SJSA1 (cell line): ENCODE measurements at regions not wholly inside any gene's neighbourhood (a gene's known extent, or its start where the extent isn't known, plus 50 kb on each side); places are given as distances from the start of the nearest gene placed in this dataset.

Experiments
- DNase-seq, 2 experiments: peaks; one replicate each; pipeline ENCODE4 v3.0.0-alpha.2; 2015 to 2020; ENCODE audit warnings: low spot score in 2 of 2, low read depth in 1 of 2
- H3K27ac ChIP-seq: fragments of 250-450 bp; sonication (Bioruptor Pico); 2 replicates; pipeline ENCODE4 v1.5.1; 2020; ENCODE audit warnings: mild to moderate bottlenecking, moderate library complexity
- H3K27me3 ChIP-seq: fragments of 250-450 bp; sonication (Bioruptor Pico); replicated peaks from 2 replicates; pipeline ENCODE4 v1.5.1; 2020; ENCODE audit warnings: mild to moderate bottlenecking, moderate library complexity
- H3K36me3 ChIP-seq: fragments of 250-450 bp; sonication (Bioruptor Pico); 2 replicates; pipeline ENCODE4 v1.5.1; 2020; ENCODE audit warnings: mild to moderate bottlenecking
- H3K4me1 ChIP-seq: fragments of 250-450 bp; sonication (Bioruptor Pico); replicated peaks from 2 replicates; pipeline ENCODE4 v1.6.1; 2021; ENCODE audit warnings: mild to moderate bottlenecking
- H3K4me3 ChIP-seq: fragments of 250-450 bp; sonication (Bioruptor Pico); 2 replicates; pipeline ENCODE4 v1.5.1; 2020; ENCODE audit warnings: mild to moderate bottlenecking
- H3K9me3 ChIP-seq: fragments of 250-450 bp; sonication (Bioruptor Pico); replicated peaks from 2 replicates; pipeline ENCODE4 v1.5.1; 2020; ENCODE audit warnings: mild to moderate bottlenecking

DNA sequence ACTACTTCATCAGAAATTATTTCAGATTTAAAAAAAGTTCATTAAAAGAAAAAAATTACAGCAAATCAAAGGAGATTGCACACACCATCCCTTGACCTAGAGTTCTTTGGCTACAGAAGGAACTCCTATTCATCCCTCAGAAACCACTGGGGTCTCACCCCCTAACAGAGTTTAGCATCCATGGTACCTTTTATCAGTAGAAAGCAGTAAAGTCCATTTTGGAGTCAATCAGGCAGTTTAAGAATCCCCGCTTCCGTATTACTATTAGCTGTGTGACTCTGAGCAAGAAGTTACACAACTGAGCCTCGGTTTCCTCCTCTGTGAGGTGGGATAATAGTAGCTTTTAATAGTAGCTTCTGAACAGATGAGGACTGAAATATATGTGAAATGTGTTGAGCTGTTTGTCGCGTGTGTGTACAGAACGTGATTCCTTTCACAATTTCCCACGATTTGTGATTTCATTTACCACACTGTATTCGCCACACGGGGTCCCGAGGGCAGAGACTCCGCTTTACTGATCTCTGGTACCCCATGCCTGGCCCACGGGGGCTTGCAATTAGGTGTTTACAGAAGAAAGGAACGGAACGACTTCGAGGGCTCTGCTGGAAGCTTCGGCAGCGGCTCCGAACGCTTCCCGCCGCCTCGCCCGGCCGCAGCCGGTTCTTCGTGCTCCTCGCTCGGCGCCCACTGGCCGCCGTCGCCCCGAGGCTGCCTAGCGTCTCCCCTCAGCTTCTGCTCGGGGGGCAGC is 72.5 kb upstream of the ZBED5 start:
- no peaks in the 10 kb centered on the region for H3K9me3 ChIP-seq
- peaks cover 35% of the 10 kb centered on the region for H3K4me1 ChIP-seq
- peak overlapping the region; percentile 55 for H3K4me3 ChIP-seq
- H3K36me3 ChIP-seq: no peaks in the 10 kb centered on the region
- H3K27me3 ChIP-seq: no peaks in the 10 kb centered on the region
- peak overlapping the region; percentile 71 for H3K27ac ChIP-seq
- peak in 1 of 2 experiments; percentile 70 for DNase-seq

DNA sequence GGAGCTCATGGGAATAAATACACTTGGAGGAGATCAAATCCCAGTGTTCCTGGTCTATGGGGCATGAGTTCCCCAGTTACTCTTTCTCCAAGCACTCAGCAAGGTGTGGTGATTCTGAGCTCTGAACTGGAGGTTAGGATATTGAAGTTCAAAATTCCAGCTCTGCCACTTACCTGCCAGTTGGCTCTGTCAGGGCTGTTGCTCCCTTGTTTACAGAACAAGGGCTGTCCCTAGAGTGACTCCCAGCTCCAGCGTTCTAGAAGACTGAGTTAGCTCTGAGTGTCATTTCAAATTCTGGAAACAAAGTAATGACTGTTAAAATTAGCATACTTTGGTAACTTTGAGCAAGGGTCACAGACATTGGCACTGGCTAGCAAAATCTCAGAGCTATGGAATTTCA is 69.7 kb upstream of the ZBED5 start:
- no peak overlapping the region for H3K4me3 ChIP-seq
- DNase-seq: no peak
- H3K36me3 ChIP-seq: no peaks in the 10 kb centered on the region
- no peaks in the 10 kb centered on the region for H3K27me3 ChIP-seq
- H3K27ac ChIP-seq: peak overlapping the region; percentile 35; the same call in 1 of the 2 replicates
- H3K9me3 ChIP-seq: no peaks in the 10 kb centered on the region
- H3K4me1 ChIP-seq: peaks cover 39% of the 10 kb centered on the region

GRCh38 chr11:10926801-10927211 is 69.0 kb upstream of the ZBED5 start:
- peaks cover 38% of the 10 kb centered on the region for H3K4me1 ChIP-seq
- no peak overlapping the region for H3K4me3 ChIP-seq
- peak in 1 of 2 experiments; percentile 62 for DNase-seq
- H3K36me3 ChIP-seq: no peaks in the 10 kb centered on the region
- no peaks in the 10 kb centered on the region for H3K27me3 ChIP-seq
- H3K27ac ChIP-seq: peak overlapping the region; percentile 35
- no peaks in the 10 kb centered on the region for H3K9me3 ChIP-seq

GRCh38 chr11:10925149-10925926 is 67.5 kb upstream of the ZBED5 start:
- Histone ChIP-seq H3K27me3 (no peaks in the 10 kb centered on the region), H3K4me1 (peaks cover 33% of the 10 kb centered on the region), H3K9me3 (no peaks in the 10 kb centered on the region), H3K27ac (no peak overlapping the region), H3K36me3 (no peaks in the 10 kb centered on the region), H3K4me3 (no peak overlapping the region)
- DNase-seq: no peak

GRCh38 chr11:10923882-10924281 is 66.0 kb upstream of the ZBED5 start:
- no peak for DNase-seq
- H3K27ac ChIP-seq: no peak overlapping the region
- H3K4me3 ChIP-seq: no peak overlapping the region
- H3K4me1 ChIP-seq: peaks cover 29% of the 10 kb centered on the region
- H3K27me3 ChIP-seq: no peaks in the 10 kb centered on the region
- H3K36me3 ChIP-seq: no peaks in the 10 kb centered on the region
- no peaks in the 10 kb centered on the region for H3K9me3 ChIP-seq

DNA sequence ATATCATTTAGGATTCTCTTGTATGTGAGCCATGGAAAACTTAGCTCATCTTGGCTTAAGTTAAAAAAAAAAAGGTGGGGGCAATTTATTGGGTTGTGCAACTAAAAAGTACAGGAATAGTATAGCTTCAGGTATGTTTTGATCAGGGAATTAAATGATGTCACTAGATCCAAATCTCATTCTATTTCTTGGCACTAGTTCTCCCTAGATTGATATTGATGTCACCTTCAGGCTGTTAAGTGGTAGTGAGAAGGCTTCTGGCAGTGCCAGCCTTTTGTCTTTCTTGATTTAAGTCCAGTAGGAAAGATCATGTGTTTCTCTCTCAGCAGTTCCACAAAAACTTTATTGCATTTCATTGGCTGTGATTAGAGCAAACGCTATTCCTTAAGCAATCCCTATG is 65.0 kb upstream of the ZBED5 start:
- no peaks in the 10 kb centered on the region for H3K27me3 ChIP-seq
- no peaks in the 10 kb centered on the region for H3K36me3 ChIP-seq
- H3K4me1 ChIP-seq: peaks cover 29% of the 10 kb centered on the region
- no peak for DNase-seq
- H3K9me3 ChIP-seq: no peaks in the 10 kb centered on the region
- H3K4me3 ChIP-seq: no peak overlapping the region
- no peak overlapping the region for H3K27ac ChIP-seq

GRCh38 chr11:10920875-10921274 is 63.0 kb upstream of the ZBED5 start:
- H3K4me1 ChIP-seq: peaks cover 11% of the 10 kb centered on the region
- H3K4me3 ChIP-seq: no peak overlapping the region
- H3K27me3 ChIP-seq: no peaks in the 10 kb centered on the region
- no peaks in the 10 kb centered on the region for H3K36me3 ChIP-seq
- H3K27ac ChIP-seq: no peak overlapping the region
- DNase-seq: no peak
- no peaks in the 10 kb centered on the region for H3K9me3 ChIP-seq

DNA sequence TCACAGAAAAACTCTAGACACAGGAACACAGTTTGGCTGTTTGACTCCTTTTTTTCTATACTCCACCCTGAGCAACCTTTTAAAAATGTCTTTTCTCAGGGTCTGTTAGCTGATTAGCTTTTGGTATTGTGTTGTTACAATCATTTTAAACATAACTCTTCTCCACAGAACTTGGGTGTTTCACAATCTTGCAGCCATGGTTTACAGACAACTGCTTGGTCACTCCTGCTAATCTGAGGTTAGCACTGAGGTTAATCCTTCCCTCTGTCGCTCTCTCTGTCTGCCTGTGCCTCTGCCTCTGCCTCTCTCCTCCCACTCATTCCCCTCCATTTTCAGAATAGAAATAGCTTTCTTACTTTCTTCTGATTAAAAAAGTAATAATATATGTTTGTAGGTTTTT is 62.4 kb upstream of the ZBED5 start:
- Histone ChIP-seq H3K27ac (no peak overlapping the region), H3K36me3 (no peaks in the 10 kb centered on the region), H3K4me1 (peaks cover 6% of the 10 kb centered on the region; the same call in 1 of the 2 replicates), H3K4me3 (no peak overlapping the region), H3K9me3 (no peaks in the 10 kb centered on the region), H3K27me3 (no peaks in the 10 kb centered on the region)
- DNase-seq: no peak

DNA sequence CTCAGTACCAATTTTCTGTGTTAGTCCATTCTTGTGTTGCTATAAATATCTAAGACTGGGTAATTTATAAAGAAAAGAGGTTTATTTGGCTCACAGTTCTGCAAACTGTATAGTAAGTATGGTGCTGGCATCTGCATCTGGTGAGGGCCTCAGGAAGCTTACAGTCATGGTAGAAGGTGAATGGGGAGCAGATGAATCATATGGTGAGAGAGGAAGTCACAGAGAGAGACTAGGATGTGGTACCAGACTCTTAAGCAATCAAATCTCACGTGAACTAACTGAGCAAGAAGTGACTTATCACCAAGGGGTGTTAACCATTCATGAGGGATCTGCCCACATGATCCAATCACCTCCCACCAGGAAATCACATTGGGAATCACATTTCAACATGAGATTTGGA is 60.8 kb upstream of the ZBED5 start:
- no peak for DNase-seq
- H3K27me3 ChIP-seq: no peaks in the 10 kb centered on the region
- no peak overlapping the region for H3K4me3 ChIP-seq
- no peak overlapping the region for H3K27ac ChIP-seq
- no peaks in the 10 kb centered on the region for H3K9me3 ChIP-seq
- H3K4me1 ChIP-seq: no peaks in the 10 kb centered on the region
- no peaks in the 10 kb centered on the region for H3K36me3 ChIP-seq

GRCh38 chr11:10918275-10918674 is 60.4 kb upstream of the ZBED5 start:
- Histone ChIP-seq H3K27ac (no peak overlapping the region), H3K9me3 (no peaks in the 10 kb centered on the region), H3K36me3 (no peaks in the 10 kb centered on the region), H3K27me3 (no peaks in the 10 kb centered on the region), H3K4me1 (no peaks in the 10 kb centered on the region), H3K4me3 (no peak overlapping the region)
- DNase-seq: no peak

DNA sequence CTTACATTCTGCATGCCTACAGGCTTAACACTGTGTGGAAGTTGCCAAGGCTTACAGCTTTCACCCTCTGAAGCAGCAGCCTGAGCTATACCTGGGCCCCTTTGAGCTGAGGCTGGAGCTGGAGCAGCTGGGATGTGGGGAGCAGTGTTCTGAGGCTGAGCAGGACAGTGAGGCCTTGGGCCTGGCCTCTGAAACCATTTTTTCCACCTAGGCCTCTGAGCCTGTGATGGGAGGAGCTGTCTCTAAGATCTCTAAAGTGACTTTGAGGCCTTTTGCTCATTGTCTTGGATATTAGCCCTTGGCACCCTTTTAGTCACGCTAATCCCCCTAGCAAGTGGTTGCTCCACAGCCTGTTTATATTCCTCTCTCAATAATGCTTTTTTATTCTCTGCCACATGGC is 59.9 kb upstream of the ZBED5 start:
- Histone ChIP-seq H3K4me3 (no peak overlapping the region), H3K36me3 (no peaks in the 10 kb centered on the region), H3K27ac (no peak overlapping the region), H3K27me3 (no peaks in the 10 kb centered on the region), H3K9me3 (no peaks in the 10 kb centered on the region), H3K4me1 (no peaks in the 10 kb centered on the region)
- no peak for DNase-seq

DNA sequence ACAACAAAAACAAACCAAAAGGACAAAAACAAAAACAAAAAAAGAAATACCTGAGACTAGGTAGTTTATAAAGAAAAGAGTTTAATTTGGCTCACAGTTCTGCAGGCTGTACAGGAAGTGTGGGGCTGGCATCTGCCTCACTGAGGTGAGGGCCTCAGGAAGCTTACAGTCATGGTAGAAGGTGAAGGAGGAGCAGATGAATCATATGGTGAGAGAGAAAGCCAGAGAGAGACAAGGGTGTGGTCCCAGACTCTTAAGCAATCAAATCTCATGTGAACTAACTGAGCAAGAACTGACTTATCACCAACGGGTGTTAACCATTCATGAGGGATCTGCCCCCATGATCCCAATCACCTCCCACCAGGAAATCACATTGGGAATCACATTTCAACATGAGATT is 58.8 kb upstream of the ZBED5 start:
- Histone ChIP-seq H3K9me3 (no peaks in the 10 kb centered on the region), H3K27ac (no peak overlapping the region), H3K27me3 (no peaks in the 10 kb centered on the region), H3K4me3 (no peak overlapping the region), H3K4me1 (no peaks in the 10 kb centered on the region), H3K36me3 (no peaks in the 10 kb centered on the region)
- no peak for DNase-seq

DNA sequence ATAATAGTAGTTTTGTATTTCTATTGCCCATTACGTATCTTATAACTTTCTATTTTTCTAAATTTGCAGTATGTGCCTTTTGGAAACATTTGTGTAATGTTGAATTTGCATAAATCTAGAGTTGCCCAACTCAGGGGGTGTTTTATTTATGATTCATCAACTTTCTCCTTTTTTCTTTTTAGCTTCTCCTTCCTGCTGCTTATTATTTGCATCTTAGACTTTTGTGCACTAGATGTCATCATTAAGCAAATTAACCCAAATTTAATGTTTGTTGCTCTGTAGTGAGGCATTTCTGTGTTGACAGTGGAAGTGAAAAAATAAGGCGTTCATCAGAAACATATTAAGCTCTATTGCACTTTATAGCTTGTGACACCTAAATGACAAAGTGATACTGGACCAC is 56.2 kb upstream of the ZBED5 start:
- Histone ChIP-seq H3K27me3 (no peaks in the 10 kb centered on the region), H3K4me1 (peaks cover 8% of the 10 kb centered on the region), H3K27ac (no peak overlapping the region), H3K4me3 (no peak overlapping the region), H3K9me3 (no peaks in the 10 kb centered on the region), H3K36me3 (no peaks in the 10 kb centered on the region)
- no peak for DNase-seq

GRCh38 chr11:10913075-10913474 is 55.2 kb upstream of the ZBED5 start:
- Histone ChIP-seq H3K4me3 (no peak overlapping the region), H3K27ac (no peak overlapping the region), H3K27me3 (no peaks in the 10 kb centered on the region), H3K9me3 (no peaks in the 10 kb centered on the region), H3K36me3 (no peaks in the 10 kb centered on the region), H3K4me1 (peaks cover 18% of the 10 kb centered on the region)
- DNase-seq: no peak
